ENCODE measurements at regions not wholly inside any gene's neighbourhood (a gene's known extent, or its start where the extent isn't known, plus 50 kb on each side); places are given as distances from the start of the nearest gene placed in this dataset.

GRCh38 chr21:19120591-19120990 is 717.0 kb upstream of the TMPRSS15 start:
- no peak for DNase-seq (ENCODE audit: low spot score in 2 of 2)
- Histone ChIP-seq H3K27me3 (no peaks in the 10 kb centered on the region), H3K36me3 (no peaks in the 10 kb centered on the region), H3K4me1 (no peaks in the 10 kb centered on the region), H3K27ac (no peak overlapping the region), H3K4me3 (no peak overlapping the region), H3K9me3 (peaks cover 11% of the 10 kb centered on the region)
- TF ChIP-seq EP300 (IDR thresholded peaks at IDR 0.05), result no peak
- TF ChIP-seq CTCF (IDR thresholded peaks at IDR 0.05), result no peak
- TF ChIP-seq POLR2AphosphoS5 (IDR thresholded peaks at IDR 0.05), result no peak
- TF ChIP-seq POLR2A (IDR thresholded peaks at IDR 0.05), result no peak
- 86% methylated on average over 4 of the region's 4 CpGs for WGBS

DNA sequence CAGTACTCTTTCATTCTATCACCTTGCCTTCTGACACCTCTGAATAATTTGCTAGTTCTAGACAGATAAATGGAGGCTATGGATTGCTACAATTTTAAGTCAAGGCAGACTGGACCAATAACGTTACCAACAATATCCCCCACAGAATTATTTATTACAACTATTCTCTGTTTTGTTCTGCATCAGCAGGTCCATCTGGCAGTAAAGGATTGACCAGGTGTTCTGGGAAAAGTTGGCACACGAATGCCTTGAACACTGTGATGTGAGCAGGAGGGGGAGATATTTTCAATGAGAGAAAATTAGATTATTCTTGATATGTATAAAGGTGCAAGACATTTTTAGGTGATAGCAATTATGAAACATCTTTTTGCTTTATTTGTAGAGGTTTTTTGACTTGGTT is 718.8 kb upstream of the TMPRSS15 start:
- 51% methylated on average over 2 of the region's 2 CpGs for WGBS
- Histone ChIP-seq H3K27ac (no peak overlapping the region), H3K36me3 (no peaks in the 10 kb centered on the region), H3K27me3 (no peaks in the 10 kb centered on the region), H3K9me3 (peaks cover 8% of the 10 kb centered on the region), H3K4me3 (no peak overlapping the region), H3K4me1 (no peaks in the 10 kb centered on the region)
- TF ChIP-seq POLR2A (IDR thresholded peaks at IDR 0.05), result no peak
- no peak for TF ChIP-seq POLR2AphosphoS5 (IDR thresholded peaks at IDR 0.05)
- TF ChIP-seq EP300 (IDR thresholded peaks at IDR 0.05), result no peak
- DNase-seq (ENCODE audit: low spot score in 2 of 2), result no peak

GRCh38 chr21:19123053-19123452 is 719.5 kb upstream of the TMPRSS15 start:
- Histone ChIP-seq H3K9me3 (peaks cover 4% of the 10 kb centered on the region), H3K27ac (no peak overlapping the region), H3K27me3 (no peaks in the 10 kb centered on the region), H3K4me3 (no peak overlapping the region), H3K36me3 (no peaks in the 10 kb centered on the region), H3K4me1 (no peaks in the 10 kb centered on the region)
- TF ChIP-seq POLR2A (IDR thresholded peaks at IDR 0.05), result no peak
- TF ChIP-seq POLR2AphosphoS5 (IDR thresholded peaks at IDR 0.05), result no peak
- no peak for TF ChIP-seq CTCF (IDR thresholded peaks at IDR 0.05)
- TF ChIP-seq EP300 (IDR thresholded peaks at IDR 0.05), result no peak
- DNase-seq (ENCODE audit: low spot score in 2 of 2), result no peak
- WGBS, result 91% methylated on average over 5 of the region's 5 CpGs

- H3K27ac ChIP-seq, result no peak overlapping the region
- no peak overlapping the region for H3K4me3 ChIP-seq
- H3K27me3 ChIP-seq, result no peaks in the 10 kb centered on the region
- H3K9me3 ChIP-seq, result no peaks in the 10 kb centered on the region
- DNase-seq (ENCODE audit: low spot score in 2 of 2), result no peak
- WGBS, result 75% methylated on average over 2 of the region's 2 CpGs
- no peaks in the 10 kb centered on the region for H3K36me3 ChIP-seq
- no peaks in the 10 kb centered on the region for H3K4me1 ChIP-seq
- TF ChIP-seq EP300 (IDR thresholded peaks at IDR 0.05), result no peak
- no peak for TF ChIP-seq CTCF (IDR thresholded peaks at IDR 0.05)
- no peak for TF ChIP-seq POLR2A (IDR thresholded peaks at IDR 0.05)
- no peak for TF ChIP-seq POLR2AphosphoS5 (IDR thresholded peaks at IDR 0.05)
Measured at GRCh38 chr21:19123525-19123924, 719.9 kb upstream of the TMPRSS15 start.

- no peak for DNase-seq (ENCODE audit: low spot score in 2 of 2)
- no peaks in the 10 kb centered on the region for H3K27me3 ChIP-seq
- no peaks in the 10 kb centered on the region for H3K9me3 ChIP-seq
- H3K4me3 ChIP-seq, result no peak overlapping the region
- TF ChIP-seq EP300 (IDR thresholded peaks at IDR 0.05) (no peak), POLR2A (IDR thresholded peaks at IDR 0.05) (no peak), POLR2AphosphoS5 (IDR thresholded peaks at IDR 0.05) (no peak), CTCF (IDR thresholded peaks at IDR 0.05) (no peak)
- no peak overlapping the region for H3K27ac ChIP-seq
- H3K4me1 ChIP-seq, result no peaks in the 10 kb centered on the region
- no peaks in the 10 kb centered on the region for H3K36me3 ChIP-seq
Measured at GRCh38 chr21:19124691-19125090, 721.1 kb upstream of the TMPRSS15 start.

GRCh38 chr21:19130379-19131028 is 726.9 kb upstream of the TMPRSS15 start:
- TF ChIP-seq POLR2AphosphoS5 (IDR thresholded peaks at IDR 0.05) (no peak), POLR2A (IDR thresholded peaks at IDR 0.05) (no peak), CTCF (IDR thresholded peaks at IDR 0.05) (no peak), EP300 (IDR thresholded peaks at IDR 0.05) (no peak)
- no peak for DNase-seq (ENCODE audit: low spot score in 2 of 2)
- Histone ChIP-seq H3K4me3 (no peak overlapping the region), H3K27ac (no peak overlapping the region), H3K36me3 (no peaks in the 10 kb centered on the region), H3K4me1 (no peaks in the 10 kb centered on the region), H3K27me3 (no peaks in the 10 kb centered on the region), H3K9me3 (no peaks in the 10 kb centered on the region)
- whole genome bisulfite sequencing, result 58% methylated on average over 6 of the region's 6 CpGs
